Pancreas (tissue), 10 donors: ENCODE measurements at regions not wholly inside any gene's neighbourhood (a gene's known extent, or its start where the extent isn't known, plus 50 kb on each side); places are given as distances from the start of the nearest gene placed in this dataset.
"Not testable (repeated sequence)": the region's sequence is repeated elsewhere in the genome, so short reads cannot be mapped to it uniquely, and the experiment has no call there.

Experiments
- ATAC-seq, 4 donors: fragments of 200-7000 bp; cut with Tn5 transposase; one replicate each; pipeline versions ENCODE4 v1.8.0 to v1.9.1; 2020; ENCODE audit warnings: mild to moderate bottlenecking in 4 of 4, moderate library complexity in 4 of 4
- DNase-seq, 6 donors: peaks; one replicate each; pipeline ENCODE4 v3.0.0-alpha.2; 2020
- FAIRE-seq: peaks from 2 replicates; lab custom pipeline; 2012; peaks lifted over from hg19 to GRCh38; lab: Jason Lieb, UNC
- H3K27ac ChIP-seq, 4 donors: fragments of 200-600 bp; sonication (generic); 1 replicate in 3 of 4; 2 replicates in 1 of 4; pipeline versions ENCODE4 v1.5.0 to v1.8.0; 2020
- H3K27me3 ChIP-seq, 4 donors: fragments of 200-600 bp; one replicate each; pipeline ENCODE4 v1.8.0; 2021
- H3K36me3 ChIP-seq, 3 donors: fragments of 200-600 bp; sonication (generic) in 1 of 3; one replicate each; pipeline versions ENCODE4 v1.5.0 to v1.8.0; 2020 to 2021
- H3K4me1 ChIP-seq, 3 donors: fragments of 200-600 bp; one replicate each; pipeline ENCODE4 v1.8.0; 2021
- H3K4me3 ChIP-seq, 4 donors: fragments of 200-600 bp; sonication (generic) in 2 of 4; one replicate each; pipeline versions ENCODE4 v1.5.0 to v1.8.0; 2020 to 2021
- H3K9me3 ChIP-seq, 4 donors: fragments of 200-600 bp; one replicate each; pipeline ENCODE4 v1.8.0; 2021
- WGBS, 2 donors: extraction: QIAGEN DNeasy Blood & Tissue Kit; methylation state at CpG; one replicate each; pipeline ENCODE4 v1.1.7; 2013; 5-methylcytosine and 5-hydroxymethylcytosine counted together
- intact Hi-C, 3 donors: fragments of 100-400 bp; cut with DNase I; formaldehyde crosslinking; loops; one replicate each; pipeline versions ENCODE4 v1.11.1 to v1.14.2; 2022
- TF ChIP-seq, protein P1 (sequence below), 4 donors: fragments of 200-600 bp; sonication (generic) in 3 of 4; IDR thresholded peaks; one replicate each; pipeline versions ENCODE4 v1.5.0 to v1.8.0; 2021; ENCODE audit warnings: antibody characterized with exemption in 4 of 4
- donor health status: healthy with polysubstance abuse.
- donor health status: DM: no; HTN: no; CAD: no; lungs with moderate emphysema.
- donor health status: DM: no; HTN: no; CAD: no.
- donor health status: control.
- donor health status: control.
- donor health status: Bipolar disorder and iron deficiency.
- donor health status: DM: yes; HTN: yes; CAD: no.
- donor health status: DM: no; HTN: no; CAD: no.
- donor health status: DM: no; HTN: no; CAD: no.
- donor health status: DM: yes; HTN: yes; CAD: no.

- H3K27me3 ChIP-seq: no peaks in the 10 kb centered on the region
- H3K36me3 ChIP-seq: no peaks in the 10 kb centered on the region
- peak in 1 of 4 donors; percentile 38 for ATAC-seq
- intact Hi-C loops: no loop called here
- H3K4me3 ChIP-seq: no peak overlapping the region
- H3K27ac ChIP-seq: no peak overlapping the region
- TF ChIP-seq, protein P1, sequence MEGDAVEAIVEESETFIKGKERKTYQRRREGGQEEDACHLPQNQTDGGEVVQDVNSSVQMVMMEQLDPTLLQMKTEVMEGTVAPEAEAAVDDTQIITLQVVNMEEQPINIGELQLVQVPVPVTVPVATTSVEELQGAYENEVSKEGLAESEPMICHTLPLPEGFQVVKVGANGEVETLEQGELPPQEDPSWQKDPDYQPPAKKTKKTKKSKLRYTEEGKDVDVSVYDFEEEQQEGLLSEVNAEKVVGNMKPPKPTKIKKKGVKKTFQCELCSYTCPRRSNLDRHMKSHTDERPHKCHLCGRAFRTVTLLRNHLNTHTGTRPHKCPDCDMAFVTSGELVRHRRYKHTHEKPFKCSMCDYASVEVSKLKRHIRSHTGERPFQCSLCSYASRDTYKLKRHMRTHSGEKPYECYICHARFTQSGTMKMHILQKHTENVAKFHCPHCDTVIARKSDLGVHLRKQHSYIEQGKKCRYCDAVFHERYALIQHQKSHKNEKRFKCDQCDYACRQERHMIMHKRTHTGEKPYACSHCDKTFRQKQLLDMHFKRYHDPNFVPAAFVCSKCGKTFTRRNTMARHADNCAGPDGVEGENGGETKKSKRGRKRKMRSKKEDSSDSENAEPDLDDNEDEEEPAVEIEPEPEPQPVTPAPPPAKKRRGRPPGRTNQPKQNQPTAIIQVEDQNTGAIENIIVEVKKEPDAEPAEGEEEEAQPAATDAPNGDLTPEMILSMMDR (IDR thresholded peaks at IDR 0.05): no peak
- FAIRE-seq: no peak
- 50 to 70% methylated on average over 3 of the region's 3 CpGs for WGBS, 2 donors
- H3K4me1 ChIP-seq: no peaks in the 10 kb centered on the region
- H3K9me3 ChIP-seq: no peaks in the 10 kb centered on the region
- DNase-seq: no peak
Observed at GRCh38 chr4:54400802-54401201, 171.7 kb downstream of the PDGFRA start.

- Histone ChIP-seq H3K4me1 (no peaks in the 10 kb centered on the region), H3K27me3 (no peaks in the 10 kb centered on the region), H3K9me3 (no peaks in the 10 kb centered on the region), H3K4me3 (no peak overlapping the region), H3K36me3 (no peaks in the 10 kb centered on the region), H3K27ac (no peak overlapping the region)
- WGBS, 2 donors: 51 to 67% methylated on average over 15 of the region's 15 CpGs
- FAIRE-seq: no peak
- intact Hi-C loops: no loop called here
- DNase-seq: no peak
- ATAC-seq: no peak
- TF ChIP-seq, protein P1 (IDR thresholded peaks at IDR 0.05): no peak
Observed at GRCh38 chr4:54402880-54403480, 173.9 kb downstream of the PDGFRA start.

- no peaks in the 10 kb centered on the region for H3K36me3 ChIP-seq
- no peaks in the 10 kb centered on the region for H3K27me3 ChIP-seq
- TF ChIP-seq, protein P1 (IDR thresholded peaks at IDR 0.05): no peak
- DNase-seq (no peak), FAIRE-seq (no peak), ATAC-seq (no peak)
- no peaks in the 10 kb centered on the region for H3K4me1 ChIP-seq
- H3K4me3 ChIP-seq: no peak overlapping the region
- 72 to 83% methylated on average over 5 of the region's 5 CpGs for WGBS, 2 donors
- no peaks in the 10 kb centered on the region for H3K9me3 ChIP-seq
- H3K27ac ChIP-seq: no peak overlapping the region
- intact Hi-C loops: no loop called here
Observed at GRCh38 chr4:54403700-54404453, 174.8 kb downstream of the PDGFRA start.

DNA sequence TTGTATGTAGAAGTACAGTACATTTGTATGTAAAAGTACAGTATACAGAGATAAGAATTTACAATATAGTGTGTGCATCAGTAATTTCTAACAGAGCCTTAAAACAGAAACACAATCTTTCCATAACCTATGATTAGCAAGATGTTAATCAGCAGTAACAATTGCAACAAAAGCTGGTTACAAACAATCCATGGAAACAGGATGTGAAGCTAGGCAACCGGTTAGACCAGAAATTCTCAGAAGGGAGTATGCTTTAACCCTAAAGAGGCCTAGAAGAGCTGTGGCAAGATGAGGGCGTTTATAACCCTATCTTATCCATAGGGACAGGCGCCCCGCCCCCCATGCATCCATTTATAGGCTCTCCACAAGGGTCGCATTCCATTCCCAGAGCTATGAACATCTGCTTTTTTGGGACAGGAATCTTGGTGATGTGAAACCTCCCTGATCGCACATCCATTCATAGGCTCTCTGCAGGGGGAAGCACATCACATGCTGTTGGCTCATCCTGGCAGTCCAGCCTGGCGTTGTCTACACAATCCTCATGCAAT lies 180.3 kb downstream of the PDGFRA start:
- H3K9me3 ChIP-seq, DNase-seq, intact Hi-C loops, ATAC-seq, H3K36me3 ChIP-seq, H3K4me1 ChIP-seq, H3K27ac ChIP-seq, H3K4me3 ChIP-seq, FAIRE-seq, H3K27me3 ChIP-seq: not testable (repeated sequence)
- 55 to 69% methylated on average over 7 of the region's 7 CpGs for WGBS, 2 donors

DNA sequence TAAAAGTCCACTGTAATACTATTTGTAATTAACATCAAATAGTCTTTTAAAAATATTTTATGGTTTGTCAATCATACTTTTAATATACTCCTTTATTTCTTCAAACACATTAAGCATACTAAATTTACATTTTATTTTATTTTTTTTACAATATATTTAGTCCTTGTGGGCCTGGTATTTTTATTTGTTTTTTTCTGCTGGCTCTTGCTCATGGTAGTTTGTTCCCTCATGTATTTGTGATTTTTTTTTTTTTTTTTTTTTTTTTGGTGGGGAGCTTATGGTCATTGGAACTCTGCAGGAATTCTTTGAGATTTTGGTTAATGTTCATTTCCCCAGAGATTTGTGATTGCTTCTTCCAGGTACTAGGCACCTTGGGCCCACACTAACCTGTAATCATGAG lies 185.5 kb downstream of the PDGFRA start:
- intact Hi-C loops: no loop called here
- no peak for FAIRE-seq
- no peaks in the 10 kb centered on the region for H3K36me3 ChIP-seq
- H3K4me3 ChIP-seq: no peak overlapping the region
- H3K9me3 ChIP-seq: no peaks in the 10 kb centered on the region
- H3K27me3 ChIP-seq: no peaks in the 10 kb centered on the region
- H3K4me1 ChIP-seq: no peaks in the 10 kb centered on the region
- DNase-seq: no peak
- ATAC-seq: no peak
- TF ChIP-seq, protein P1 (IDR thresholded peaks at IDR 0.05): no peak
- H3K27ac ChIP-seq: no peak overlapping the region
